B cell (primary cell): ENCODE measurements at regions not wholly inside any gene's neighbourhood (a gene's known extent, or its start where the extent isn't known, plus 50 kb on each side); places are given as distances from the start of the nearest gene placed in this dataset.

Experiments used
- ATAC-seq: fragments of 200-7000 bp; cut with Tn5 transposase; one replicate; pipeline ENCODE4 v1.10.0; 2021; ENCODE audit warnings: low read depth, mild to moderate bottlenecking, moderate number of reproducible peaks, moderate library complexity
- CTCF ChIA-PET: fragments of 350-600 bp; sonication (Branson Sonifier 250); formaldehyde crosslinking; loops from one replicate; lab custom pipeline; 2021; ENCODE audit warnings: antibody characterized with exemption, inconsistent platforms; lab: Charles Lee
- POLR2A ChIA-PET: fragments of 350-600 bp; sonication (Branson Sonifier 250); formaldehyde crosslinking; loops from one replicate; lab custom pipeline; 2021; ENCODE audit warnings: antibody characterized with exemption; lab: Charles Lee
- DNase-seq: peaks from one replicate; pipeline ENCODE4 v3.0.0; 2013
- H2AFZ ChIP-seq: 2 replicates; pipeline ENCODE4 v1.6.1; 2012; ENCODE audit warnings: mild to moderate bottlenecking, low read depth, low read length; ENCODE audit not compliant: insufficient read depth, poor library complexity, severe bottlenecking
- H3K27ac ChIP-seq, 2 donors: 1 replicate in 1 of 2; 2 replicates in 1 of 2; pipeline ENCODE4 v1.5.1; 2012 to 2013; ENCODE audit warnings: low read length in 2 of 2, mild to moderate bottlenecking in 2 of 2, moderate library complexity in 1 of 2
- H3K27me3 ChIP-seq, 4 experiments: fragments of 200-600 bp in 1 of 4; sonication (generic) in 1 of 4; replicated peaks in 1 of 4; 1 replicate in 2 of 4; 2 replicates in 2 of 4; pipeline versions ENCODE4 v1.6.1 to v1.7.0; 2013 to 2016; ENCODE audit warnings: low read length in 3 of 4, mild to moderate bottlenecking in 2 of 4, mixed read lengths in 1 of 4, moderate library complexity in 1 of 4; ENCODE audit not compliant: insufficient read depth in 4 of 4, control insufficient read depth in 3 of 4; ENCODE audit errors: control extremely low read depth in 1 of 4
- H3K36me3 ChIP-seq, 2 experiments: replicated peaks in 1 of 2; 1 replicate in 1 of 2; 2 replicates in 1 of 2; pipeline versions ENCODE4 v1.6.1 to v1.7.1; 2013; ENCODE audit warnings: low read length in 1 of 2; ENCODE audit not compliant: insufficient read depth in 2 of 2, control insufficient read depth in 1 of 2; ENCODE audit errors: control extremely low read depth in 1 of 2, extremely low read depth in 1 of 2
- H3K4me1 ChIP-seq, 2 donors: fragments of 200-600 bp in 1 of 2; sonication (generic) in 1 of 2; 1 replicate in 1 of 2; 2 replicates in 1 of 2; pipeline versions ENCODE4 v1.5.1 to v1.6.1; 2013 to 2017; ENCODE audit warnings: low read length in 2 of 2; ENCODE audit not compliant: control insufficient read depth in 2 of 2, insufficient read depth in 2 of 2
- H3K4me2 ChIP-seq: replicated peaks from 2 replicates; pipeline ENCODE3; 2012; ENCODE audit warnings: mild to moderate bottlenecking, low read depth, low read length; ENCODE audit not compliant: poor library complexity, severe bottlenecking
- H3K4me3 ChIP-seq, 5 experiments: fragments of 200-600 bp in 1 of 5; sonication (generic) in 1 of 5; 1 replicate in 3 of 5; 2 replicates in 2 of 5; pipeline versions ENCODE4 v1.5.1 to v1.7.0; 2011 to 2016; ENCODE audit warnings: low read length in 4 of 5, mild to moderate bottlenecking in 4 of 5, low read depth in 2 of 5, control low read depth in 1 of 5, moderate library complexity in 1 of 5; ENCODE audit not compliant: insufficient read depth in 1 of 5; ENCODE audit errors: control extremely low read depth in 1 of 5, extremely low read depth in 1 of 5
- H3K79me2 ChIP-seq: fragments of 200-600 bp; sonication (generic); one replicate; pipeline ENCODE4 v1.6.0; 2016; ENCODE audit warnings: low read length; ENCODE audit not compliant: control insufficient read depth, insufficient read depth
- H3K9ac ChIP-seq: fragments of 200-600 bp; sonication (generic); 2 replicates; pipeline ENCODE4 v1.6.1; 2017; ENCODE audit warnings: mild to moderate bottlenecking, low read length, moderate library complexity
- H3K9me3 ChIP-seq, 3 donors: one replicate each; pipeline versions ENCODE4 v1.6.1 to v1.7.1; 2013; ENCODE audit warnings: low read length in 2 of 3; ENCODE audit not compliant: control insufficient read depth in 2 of 3, insufficient read depth in 1 of 3; ENCODE audit errors: control extremely low read depth in 1 of 3
- H4K20me1 ChIP-seq: 2 replicates; pipeline ENCODE4 v1.6.0; 2012; ENCODE audit warnings: mild to moderate bottlenecking, low read length; ENCODE audit not compliant: insufficient read depth, control insufficient read depth, poor library complexity, severe bottlenecking
- H3K27ac Mint-ChIP-seq: one replicate; pipeline ENCODE4 v1.8.0; 2021; ENCODE audit warnings: mixed read lengths
- H3K27me3 Mint-ChIP-seq: one replicate; pipeline ENCODE4 v1.8.0; 2021; ENCODE audit warnings: mixed read lengths
- H3K4me1 Mint-ChIP-seq: one replicate; pipeline ENCODE4 v1.8.0; 2021; ENCODE audit warnings: mixed read lengths
- H3K4me3 Mint-ChIP-seq: one replicate; pipeline ENCODE4 v1.8.0; 2021; ENCODE audit warnings: mixed read lengths
- H3K9me3 Mint-ChIP-seq: one replicate; pipeline ENCODE4 v1.8.0; 2022; ENCODE audit warnings: mixed read lengths; ENCODE audit not compliant: insufficient read depth
- CTCF ChIP-seq: fragments of 200-600 bp; IDR thresholded peaks from one replicate; pipeline ENCODE4 v1.8.0; 2022; ENCODE audit warnings: antibody characterized with exemption, mild to moderate bottlenecking
- EZH2 ChIP-seq: IDR thresholded peaks from 2 replicates; pipeline ENCODE4 v1.6.1; 2012; ENCODE audit warnings: borderline replicate concordance, low read depth, mild to moderate bottlenecking, moderate library complexity, low read length; ENCODE audit not compliant: insufficient read depth, poor library complexity, severe bottlenecking
- WGBS: methylation state at CpG from one replicate; pipeline ENCODE4 v1.1.5; 2013; ENCODE audit warnings: missing lambda C conversion rate; ENCODE audit not compliant: insufficient coverage; 5-methylcytosine and 5-hydroxymethylcytosine counted together
- intact Hi-C: fragments of 100-400 bp; cut with micrococcal nuclease; formaldehyde crosslinking; loops from one replicate; pipeline ENCODE4 v1.10.0; 2022

- Histone ChIP-seq H3K79me2 (no peaks in the 10 kb centered on the region), H3K9ac (no peak overlapping the region), H4K20me1 (no peaks in the 10 kb centered on the region), H3K27me3 (no peaks in the 10 kb centered on the region), H3K4me3 (no peak overlapping the region), H3K9me3 (no peaks in the 10 kb centered on the region), H3K36me3 (no peaks in the 10 kb centered on the region), H2AFZ (no peak overlapping the region), H3K27ac (no peak overlapping the region), H3K4me1 (no peaks in the 10 kb centered on the region), H3K4me2 (no peak overlapping the region)
- Mint-ChIP-seq H3K27me3 (peaks cover 2% of the 10 kb centered on the region), H3K9me3 (no peaks in the 10 kb centered on the region), H3K4me3 (no peak overlapping the region), H3K4me1 (no peaks in the 10 kb centered on the region), H3K27ac (no peak overlapping the region)
- POLR2A ChIA-PET = no interaction called here
- TF ChIP-seq CTCF = no peak
- TF ChIP-seq EZH2 = no peak
- DNase-seq (no peak), ATAC-seq (no peak)
- WGBS = no CpG with 5 or more reads among the region's 1 CpG
- CTCF ChIA-PET = no interaction called here
- intact Hi-C loops = no loop called here
Observed at GRCh38 chr16:58820411-58820810, 86.3 kb upstream of the GOT2 start.

- intact Hi-C loops = no loop called here
- POLR2A ChIA-PET = no interaction called here
- DNase-seq = no peak
- no peak overlapping the region for H3K27ac ChIP-seq
- H3K9me3 ChIP-seq = no peaks in the 10 kb centered on the region
- no peak overlapping the region for H3K4me3 ChIP-seq
- no peak for TF ChIP-seq EZH2
- TF ChIP-seq CTCF = no peak
- no peaks in the 10 kb centered on the region for H4K20me1 ChIP-seq
- no peaks in the 10 kb centered on the region for H3K9me3 Mint-ChIP-seq
- H3K27ac Mint-ChIP-seq = no peak overlapping the region
- H3K4me2 ChIP-seq = no peak overlapping the region
- H3K4me3 Mint-ChIP-seq = no peak overlapping the region
- H3K27me3 Mint-ChIP-seq = peaks cover 9% of the 10 kb centered on the region
- no peak overlapping the region for H3K9ac ChIP-seq
- no peak overlapping the region for H2AFZ ChIP-seq
- H3K4me1 ChIP-seq = peaks cover 0 to 5% of the 10 kb centered on the region in 2 donors
- H3K79me2 ChIP-seq = no peaks in the 10 kb centered on the region
- H3K4me1 Mint-ChIP-seq = peaks cover 5% of the 10 kb centered on the region
- WGBS = 93% methylated on average over 4 of the region's 7 CpGs
- no peaks in the 10 kb centered on the region for H3K36me3 ChIP-seq
- H3K27me3 ChIP-seq = peaks cover 0 to 3% (median 0%) of the 10 kb centered on the region in 4 experiments
- CTCF ChIA-PET = interaction anchor here (2.1 kb wide), 1 partner anchor 16 kb away, joined by 6 read pairs; no protein-coding TSS in a partner anchor
- no peak for ATAC-seq
Observed at GRCh38 chr16:58815181-58815888, 81.2 kb upstream of the GOT2 start.
